Neural cell (in vitro differentiated cells): ENCODE measurements at regions not wholly inside any gene's neighbourhood (a gene's known extent, or its start where the extent isn't known, plus 50 kb on each side); places are given as distances from the start of the nearest gene placed in this dataset.

ENCODE experiments used
- CTCF ChIP-seq: fragments of 450-650 bp; IDR thresholded peaks from 2 replicates; pipeline ENCODE4 v1.5.1; 2014; ENCODE audit warnings: antibody characterized with exemption, mild to moderate bottlenecking, moderate library complexity; ENCODE audit not compliant: poor library complexity, severe bottlenecking
- POLR2AphosphoS5 ChIP-seq: IDR thresholded peaks from 2 replicates; pipeline ENCODE4 v1.6.1; 2012
- RAD21 ChIP-seq: fragments of 450-650 bp; conservative IDR thresholded peaks from 2 replicates; pipeline ENCODE4 v1.6.1; 2014; ENCODE audit warnings: antibody characterized with exemption, mild to moderate bottlenecking, moderate library complexity
- SMC3 ChIP-seq: fragments of 450-650 bp; conservative IDR thresholded peaks from 2 replicates; pipeline ENCODE4 v1.6.1; 2014; ENCODE audit warnings: antibody characterized with exemption, mild to moderate bottlenecking, moderate library complexity; ENCODE audit not compliant: poor library complexity
- TAF1 ChIP-seq: IDR thresholded peaks from 2 replicates; pipeline ENCODE4 v1.6.1; 2012; ENCODE audit warnings: low read depth
- TF ChIP-seq, protein P1 (sequence below): IDR thresholded peaks from 2 replicates; pipeline ENCODE4 v1.6.1; 2012; ENCODE audit warnings: borderline replicate concordance

GRCh38 chr10:91021901-91022300 is 101.0 kb upstream of the ANKRD1 start:
- TF ChIP-seq CTCF: no peak
- TF ChIP-seq POLR2AphosphoS5: no peak
- TF ChIP-seq, protein P1, sequence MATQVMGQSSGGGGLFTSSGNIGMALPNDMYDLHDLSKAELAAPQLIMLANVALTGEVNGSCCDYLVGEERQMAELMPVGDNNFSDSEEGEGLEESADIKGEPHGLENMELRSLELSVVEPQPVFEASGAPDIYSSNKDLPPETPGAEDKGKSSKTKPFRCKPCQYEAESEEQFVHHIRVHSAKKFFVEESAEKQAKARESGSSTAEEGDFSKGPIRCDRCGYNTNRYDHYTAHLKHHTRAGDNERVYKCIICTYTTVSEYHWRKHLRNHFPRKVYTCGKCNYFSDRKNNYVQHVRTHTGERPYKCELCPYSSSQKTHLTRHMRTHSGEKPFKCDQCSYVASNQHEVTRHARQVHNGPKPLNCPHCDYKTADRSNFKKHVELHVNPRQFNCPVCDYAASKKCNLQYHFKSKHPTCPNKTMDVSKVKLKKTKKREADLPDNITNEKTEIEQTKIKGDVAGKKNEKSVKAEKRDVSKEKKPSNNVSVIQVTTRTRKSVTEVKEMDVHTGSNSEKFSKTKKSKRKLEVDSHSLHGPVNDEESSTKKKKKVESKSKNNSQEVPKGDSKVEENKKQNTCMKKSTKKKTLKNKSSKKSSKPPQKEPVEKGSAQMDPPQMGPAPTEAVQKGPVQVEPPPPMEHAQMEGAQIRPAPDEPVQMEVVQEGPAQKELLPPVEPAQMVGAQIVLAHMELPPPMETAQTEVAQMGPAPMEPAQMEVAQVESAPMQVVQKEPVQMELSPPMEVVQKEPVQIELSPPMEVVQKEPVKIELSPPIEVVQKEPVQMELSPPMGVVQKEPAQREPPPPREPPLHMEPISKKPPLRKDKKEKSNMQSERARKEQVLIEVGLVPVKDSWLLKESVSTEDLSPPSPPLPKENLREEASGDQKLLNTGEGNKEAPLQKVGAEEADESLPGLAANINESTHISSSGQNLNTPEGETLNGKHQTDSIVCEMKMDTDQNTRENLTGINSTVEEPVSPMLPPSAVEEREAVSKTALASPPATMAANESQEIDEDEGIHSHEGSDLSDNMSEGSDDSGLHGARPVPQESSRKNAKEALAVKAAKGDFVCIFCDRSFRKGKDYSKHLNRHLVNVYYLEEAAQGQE: no peak
- TF ChIP-seq RAD21: no peak
- TF ChIP-seq SMC3: no peak
- TF ChIP-seq TAF1: no peak
